K562 (cell line): ENCODE measurements at regions not wholly inside any gene's neighbourhood (a gene's known extent, or its start where the extent isn't known, plus 50 kb on each side); places are given as distances from the start of the nearest gene placed in this dataset.

ENCODE experiments used
- ATAC-seq: fragments of 200-7000 bp; cut with Tn5 transposase; 3 replicates; pipeline ENCODE4 v1.9.1; 2020; ENCODE audit warnings: moderate library complexity
- BruUV-seq: library from RNA; stranded (reverse); fragments of 400-500 nt; replicated peaks from 2 replicates; lab custom pipeline; 2021; lab: Mats Ljungman, UMichigan
- CTCF ChIA-PET: fragments of 300-600 bp; formaldehyde crosslinking; extraction: SDS; loops from one replicate; lab custom pipeline; 2021; ENCODE audit warnings: low intra/inter-chr PET ratio; lab: Yijun Ruan, JAX
- POLR2A ChIA-PET: fragments of 300-600, 350-650 bp; sonication (Branson Sonifier 250); formaldehyde crosslinking; extraction: SDS; loops from one replicate; lab custom pipeline; 2021; ENCODE audit warnings: antibody characterized with exemption, inconsistent platforms; lab: Yijun Ruan, JAX
- DNase-seq, 4 experiments: peaks; one replicate each; pipeline versions ENCODE4 v3.0.0 to v3.0.0-alpha.2; 2011 to 2018; ENCODE audit warnings: low spot score in 3 of 4, mixed read lengths in 3 of 4; ENCODE audit errors: extremely low read depth in 1 of 4
- FAIRE-seq: peaks from 2 replicates; lab custom pipeline; 2011; peaks lifted over from hg19 to GRCh38; lab: Jason Lieb, UNC
- H2AFZ ChIP-seq: 2 replicates; pipeline ENCODE4 v1.6.0; 2011; ENCODE audit warnings: low read depth, low read length, control low read depth, inconsistent platforms
- H3K27ac ChIP-seq: fragments of 200-600 bp; 3 replicates; pipeline ENCODE4 v1.8.0; 2011; ENCODE audit warnings: low read depth, mild to moderate bottlenecking, control low read depth, inconsistent platforms, low read length, moderate library complexity, mixed read lengths; ENCODE audit errors: extremely low read depth
- H3K27me3 ChIP-seq, 2 experiments: fragments of 300-600 bp in 1 of 2; 2 replicates in 1 of 2; 3 replicates in 1 of 2; pipeline versions ENCODE4 v1.6.0 to v1.8.0; 2011; ENCODE audit warnings: inconsistent platforms in 2 of 2, low read length in 2 of 2, mild to moderate bottlenecking in 1 of 2, mixed read lengths in 1 of 2, moderate library complexity in 1 of 2; ENCODE audit not compliant: control insufficient read depth in 2 of 2, insufficient read depth in 2 of 2
- H3K36me3 ChIP-seq: fragments of 300-600 bp; 3 replicates; pipeline ENCODE4 v1.8.0; 2011; ENCODE audit warnings: mild to moderate bottlenecking, low read length, inconsistent platforms; ENCODE audit not compliant: control insufficient read depth, insufficient read depth
- H3K4me1 ChIP-seq, 2 experiments: fragments of 200-600 bp in 1 of 2; replicated peaks in 1 of 2; 2 replicates in 1 of 2; 3 replicates in 1 of 2; pipeline versions ENCODE4 v1.5.1 to v1.8.0; 2011; ENCODE audit warnings: inconsistent platforms in 2 of 2, low read length in 2 of 2, mild to moderate bottlenecking in 1 of 2, mixed read lengths in 1 of 2, moderate library complexity in 1 of 2; ENCODE audit not compliant: control insufficient read depth in 2 of 2, insufficient read depth in 2 of 2
- H3K4me2 ChIP-seq: 2 replicates; pipeline ENCODE4 v1.6.1; 2011; ENCODE audit warnings: low read length, control low read depth, inconsistent platforms, mixed read lengths; ENCODE audit not compliant: insufficient read depth
- H3K4me3 ChIP-seq: fragments of 200-600 bp; sonication (generic), shearing (Covaris generic); 2 replicates; pipeline ENCODE4 v1.5.1; 2016; ENCODE audit warnings: control low read depth, inconsistent platforms
- H3K79me2 ChIP-seq: fragments of 200-600 bp; 3 replicates; pipeline ENCODE4 v1.8.0; 2011; ENCODE audit warnings: low read length, inconsistent platforms; ENCODE audit not compliant: control insufficient read depth, insufficient read depth
- H3K9ac ChIP-seq, 2 experiments: 2 replicates each; pipeline versions ENCODE4 v1.6.0 to v1.6.1; 2011; ENCODE audit warnings: low read depth in 2 of 2, low read length in 2 of 2, control low read depth in 1 of 2, inconsistent platforms in 1 of 2, mild to moderate bottlenecking in 1 of 2, mixed read lengths in 1 of 2; ENCODE audit not compliant: insufficient read depth in 1 of 2
- H3K9me1 ChIP-seq: one replicate; pipeline ENCODE4 v1.6.0; 2011; ENCODE audit warnings: inconsistent platforms, mild to moderate bottlenecking, low read length, moderate library complexity; ENCODE audit not compliant: control insufficient read depth, insufficient read depth
- H3K9me3 ChIP-seq: replicated peaks from 2 replicates; pipeline ENCODE4 v1.5.1; 2011; ENCODE audit warnings: low read depth, low read length, inconsistent platforms; ENCODE audit not compliant: control insufficient read depth, insufficient read depth
- H4K20me1 ChIP-seq: replicated peaks from 2 replicates; pipeline ENCODE4 v1.6.1; 2011; ENCODE audit warnings: low read length, inconsistent platforms, mixed read lengths; ENCODE audit not compliant: control insufficient read depth, insufficient read depth
- CREB3L1 ChIP-seq: fragments of 450-650 bp; IDR thresholded peaks from 2 replicates; pipeline ENCODE4 v1.6.1; 2014; ENCODE audit warnings: low read depth, mild to moderate bottlenecking, moderate library complexity, borderline replicate concordance
- CREB5 ChIP-seq: fragments of 250-450 bp; sonication (Bioruptor Pico); IDR thresholded peaks from 2 replicates; pipeline ENCODE4 v1.5.0; 2020; ENCODE audit warnings: mild to moderate bottlenecking
- JUNB ChIP-seq: fragments of 450-650 bp; formaldehyde crosslinking; conservative IDR thresholded peaks from 2 replicates; pipeline ENCODE4 v1.4.0; 2020; ENCODE audit warnings: mild to moderate bottlenecking
- NR3C1 ChIP-seq: sonication (generic); formaldehyde crosslinking; IDR thresholded peaks from 2 replicates; pipeline ENCODE4 v1.8.1; 2022; ENCODE audit warnings: missing genetic modification reagents
- TOE1 ChIP-seq, 2 experiments: fragments of 450-650 bp in 1 of 2; sonication (generic) in 1 of 2; formaldehyde crosslinking in 1 of 2; IDR thresholded peaks; 2 replicates each; pipeline versions ENCODE4 v1.7.1 to v1.8.0; 2016 to 2022; ENCODE audit warnings: borderline replicate concordance in 2 of 2, mild to moderate bottlenecking in 2 of 2, antibody characterized with exemption in 1 of 2, inconsistent platforms in 1 of 2, low read depth in 1 of 2, missing genetic modification reagents in 1 of 2, moderate library complexity in 1 of 2
- ZNF212 ChIP-seq: fragments of 450-650 bp; formaldehyde crosslinking; IDR thresholded peaks from 2 replicates; pipeline ENCODE4 v1.4.0; 2020; ENCODE audit warnings: mild to moderate bottlenecking
- ZNF282 ChIP-seq: sonication (generic); formaldehyde crosslinking; IDR thresholded peaks from 2 replicates; pipeline ENCODE4 v1.8.1; 2023; ENCODE audit warnings: missing genetic modification reagents
- ZNF408 ChIP-seq: fragments of 250-450 bp; sonication (Bioruptor Pico); IDR thresholded peaks from 2 replicates; pipeline ENCODE4 v1.4.0; 2020; ENCODE audit warnings: low read depth, mild to moderate bottlenecking, moderate library complexity
- ZNF551 ChIP-seq: fragments of 250-450 bp; sonication (Bioruptor Pico); IDR thresholded peaks from 2 replicates; pipeline ENCODE4 v1.5.0; 2021; ENCODE audit warnings: mild to moderate bottlenecking, moderate library complexity
- ZZZ3 ChIP-seq: fragments of 450-650 bp; IDR thresholded peaks from 2 replicates; pipeline ENCODE4 v1.6.1; 2016; ENCODE audit warnings: antibody characterized with exemption, mild to moderate bottlenecking, moderate library complexity
- WGBS: fragments of 100-300 bp; shearing (Covaris generic); methylation state at CpG from one replicate; pipeline ENCODE4 v1.1.6; 2016; ENCODE audit warnings: low coverage, mixed read lengths; ENCODE audit not compliant: insufficient coverage; ENCODE audit errors: missing lambda C conversion rate; 5-methylcytosine and 5-hydroxymethylcytosine counted together
- in situ Hi-C: fragments of 300-500 bp; cut with MboI; formaldehyde crosslinking; loops from 4 replicates; pipeline ENCODE4 v1.15.0; 2018; ENCODE audit warnings: inconsistent platforms, mixed read lengths
- intact Hi-C: fragments of 100-400 bp; cut with micrococcal nuclease; formaldehyde crosslinking; loops from 2 replicates; pipeline ENCODE4 v1.14.2; 2022

- intact Hi-C loops = no loop called here
- no peak for ATAC-seq
- no peak overlapping the region for H3K4me2 ChIP-seq
- WGBS = 0% methylated on average over 2 of the region's 2 CpGs
- no peak overlapping the region for H3K27ac ChIP-seq
- no peak for TF ChIP-seq ZNF212 (CRISPR knock-in tag)
- no peak for TF ChIP-seq CREB5 (CRISPR knock-in tag)
- no peak for TF ChIP-seq ZNF408
- no peak for TF ChIP-seq NR3C1 (CRISPR knock-in tag)
- TF ChIP-seq JUNB (CRISPR knock-in tag) = no peak
- no peak for TF ChIP-seq ZNF551 (CRISPR knock-in tag)
- no peak for TF ChIP-seq TOE1 (IDR thresholded peaks at IDR 0.05; ENCODE audit: borderline replicate concordance)
- TF ChIP-seq TOE1 (CRISPR knock-in tag; IDR thresholded peaks at IDR 0.05; ENCODE audit: borderline replicate concordance, low read depth) = no peak
- TF ChIP-seq CREB3L1 = no peak
- no peak for TF ChIP-seq ZNF282 (CRISPR knock-in tag)
- TF ChIP-seq ZZZ3 = no peak
- TF ChIP-seq, all 486 proteins: peak for 0
- H3K36me3 ChIP-seq = no peaks in the 10 kb centered on the region
- DNase-seq = no peak
- no peak overlapping the region for H2AFZ ChIP-seq
- H3K4me1 ChIP-seq = no peaks in the 10 kb centered on the region
- no peaks in the 10 kb centered on the region for H4K20me1 ChIP-seq
- CTCF ChIA-PET = no interaction called here
- BruUV-seq = no TSS peak
- no peaks in the 10 kb centered on the region for H3K79me2 ChIP-seq
- peaks cover 10 to 28% of the 10 kb centered on the region in 2 experiments; a peak in 4 of 5 replicates for H3K27me3 ChIP-seq
- POLR2A ChIA-PET = no interaction called here
- no peaks in the 10 kb centered on the region for H3K9me3 ChIP-seq
- no peaks in the 10 kb centered on the region for H3K9me1 ChIP-seq
- no peak overlapping the region for H3K9ac ChIP-seq
- FAIRE-seq = no peak
- in situ Hi-C loops = no loop called here
- H3K4me3 ChIP-seq = no peak overlapping the region
These were observed 68.8 kb upstream of the SDK1 start for GRCh38 chr7:3232228-3232627.
